IMR-90 (cell line): ENCODE measurements at regions not wholly inside any gene's neighbourhood (a gene's known extent, or its start where the extent isn't known, plus 50 kb on each side); places are given as distances from the start of the nearest gene placed in this dataset.

Source experiments
- ATAC-seq: fragments of 200-7000 bp; cut with Tn5 transposase; 2 replicates; pipeline ENCODE4 v1.9.1; 2020; ENCODE audit warnings: low read depth, mild to moderate bottlenecking, moderate library complexity
- BruUV-seq: library from RNA; stranded (reverse); fragments of 400-500 nt; replicated peaks from 2 replicates; lab custom pipeline; 2021; lab: Mats Ljungman, UMichigan
- CTCF ChIA-PET: fragments of 300-600 bp; formaldehyde crosslinking; extraction: SDS; loops from one replicate; lab custom pipeline; 2021; ENCODE audit warnings: antibody characterized with exemption; lab: Yijun Ruan, JAX
- POLR2A ChIA-PET: fragments of 300-600 bp; sonication (Branson Sonifier 250); formaldehyde crosslinking; loops from one replicate; lab custom pipeline; 2022; ENCODE audit warnings: antibody characterized with exemption; ENCODE audit not compliant: unreplicated experiment; lab: Charles Lee
- DNase-seq: peaks from one replicate; pipeline ENCODE4 v3.0.0; 2013
- H2AFZ ChIP-seq: replicated peaks from 2 replicates; pipeline ENCODE3; 2013; ENCODE audit warnings: low read length, mild to moderate bottlenecking; ENCODE audit not compliant: poor library complexity
- H2AK5ac ChIP-seq: 2 replicates; pipeline ENCODE4 v1.6.1; 2013; ENCODE audit warnings: low read depth, low read length, inconsistent platforms
- H2AK9ac ChIP-seq: replicated peaks from 2 replicates; pipeline ENCODE3; 2013; ENCODE audit warnings: mild to moderate bottlenecking, low read depth, low read length, moderate library complexity; ENCODE audit not compliant: poor library complexity
- H2BK120ac ChIP-seq: 2 replicates; pipeline ENCODE4 v1.6.1; 2013; ENCODE audit warnings: low read depth, low read length, inconsistent platforms
- H2BK15ac ChIP-seq: 3 replicates; pipeline ENCODE4 v1.6.1; 2013; ENCODE audit warnings: low read depth, low read length, inconsistent platforms
- H2BK20ac ChIP-seq: 2 replicates; pipeline ENCODE4 v1.6.1; 2013; ENCODE audit warnings: low read depth, mild to moderate bottlenecking, inconsistent platforms, low read length, moderate library complexity
- H2BK5ac ChIP-seq: 2 replicates; pipeline ENCODE4 v1.6.1; 2013; ENCODE audit warnings: mild to moderate bottlenecking, low read depth, low read length, inconsistent platforms; ENCODE audit not compliant: poor library complexity, severe bottlenecking
- H3K14ac ChIP-seq: replicated peaks from 2 replicates; pipeline ENCODE4 v1.6.1; 2013; ENCODE audit warnings: low read depth, low read length, inconsistent platforms
- H3K18ac ChIP-seq: 2 replicates; pipeline ENCODE4 v1.6.1; 2013; ENCODE audit warnings: low read depth, low read length, control low read depth
- H3K23ac ChIP-seq: 2 replicates; pipeline ENCODE4 v1.6.1; 2013; ENCODE audit warnings: low read depth, low read length, inconsistent platforms
- H3K27ac ChIP-seq: 2 replicates; pipeline ENCODE4 v1.5.1; 2013; ENCODE audit warnings: mild to moderate bottlenecking, control low read depth, low read length; ENCODE audit not compliant: insufficient read depth
- H3K27me3 ChIP-seq: 2 replicates; pipeline ENCODE4 v1.6.1; 2013; ENCODE audit warnings: low read length; ENCODE audit not compliant: control insufficient read depth, insufficient read depth
- H3K36me3 ChIP-seq: 2 replicates; pipeline ENCODE4 v1.6.1; 2013; ENCODE audit warnings: low read length, mixed read lengths; ENCODE audit not compliant: control insufficient read depth, insufficient read depth
- H3K4ac ChIP-seq: 2 replicates; pipeline ENCODE4 v1.6.1; 2013; ENCODE audit warnings: low read depth, low read length, inconsistent platforms
- H3K4me1 ChIP-seq: 2 replicates; pipeline ENCODE4 v1.6.1; 2013; ENCODE audit warnings: low read length, mixed read lengths; ENCODE audit not compliant: control insufficient read depth, insufficient read depth
- H3K4me2 ChIP-seq: 2 replicates; pipeline ENCODE4 v1.6.1; 2013; ENCODE audit warnings: low read depth, mild to moderate bottlenecking, control low read depth, low read length, moderate library complexity
- H3K4me3 ChIP-seq: 2 replicates; pipeline ENCODE4 v1.5.1; 2013; ENCODE audit warnings: low read depth, mild to moderate bottlenecking, control low read depth, low read length, moderate library complexity; ENCODE audit not compliant: insufficient read depth
- H3K56ac ChIP-seq: 2 replicates; pipeline ENCODE4 v1.6.1; 2013; ENCODE audit warnings: low read length, inconsistent platforms; ENCODE audit not compliant: insufficient read depth; ENCODE audit errors: extremely low read depth
- H3K79me1 ChIP-seq, 2 experiments: 2 replicates each; pipeline ENCODE4 v1.6.1; 2013; ENCODE audit warnings: low read length in 2 of 2, inconsistent platforms in 1 of 2, low read depth in 1 of 2
- H3K9ac ChIP-seq: 2 replicates; pipeline ENCODE4 v1.6.1; 2013; ENCODE audit warnings: low read depth, low read length, control low read depth
- H3K9me1 ChIP-seq: 2 replicates; pipeline ENCODE4 v1.6.1; 2013; ENCODE audit warnings: low read length, inconsistent platforms; ENCODE audit not compliant: insufficient read depth
- H3K9me3 ChIP-seq: 2 replicates; pipeline ENCODE4 v1.6.1; 2013; ENCODE audit warnings: low read length; ENCODE audit not compliant: control insufficient read depth, insufficient read depth
- H4K20me1 ChIP-seq: 2 replicates; pipeline ENCODE4 v1.6.1; 2013; ENCODE audit warnings: low read length, inconsistent platforms; ENCODE audit not compliant: insufficient read depth
- H4K5ac ChIP-seq: 2 replicates; pipeline ENCODE4 v1.6.1; 2013; ENCODE audit warnings: mild to moderate bottlenecking, low read depth, low read length, control low read depth
- H4K8ac ChIP-seq, 2 experiments: 2 replicates each; pipeline ENCODE4 v1.6.1; 2013; ENCODE audit warnings: low read depth in 2 of 2, low read length in 2 of 2, control low read depth in 1 of 2, inconsistent platforms in 1 of 2
- H4K91ac ChIP-seq: 2 replicates; pipeline ENCODE4 v1.6.1; 2013; ENCODE audit warnings: low read depth, low read length, inconsistent platforms; ENCODE audit not compliant: insufficient read depth
- BHLHE40 ChIP-seq: fragments of 150-350 bp; IDR thresholded peaks from 2 replicates; pipeline ENCODE4 v1.6.1; 2016; ENCODE audit warnings: mild to moderate bottlenecking, low read depth, low read length
- CHD1 ChIP-seq: IDR thresholded peaks from 2 replicates; pipeline ENCODE4 v1.6.1; 2012; ENCODE audit warnings: low read depth, low read length, improper control_type of control experiment
- FOS ChIP-seq: fragments of 150-350 bp; IDR thresholded peaks from 2 replicates; pipeline ENCODE4 v1.6.1; 2016; ENCODE audit warnings: low read depth, low read length
- MAFK ChIP-seq: IDR thresholded peaks from 2 replicates; pipeline ENCODE4 v1.6.1; 2012; ENCODE audit warnings: low read depth, low read length, improper control_type of control experiment
- MXI1 ChIP-seq: IDR thresholded peaks from 2 replicates; pipeline ENCODE4 v1.6.1; 2012; ENCODE audit warnings: low read depth, mild to moderate bottlenecking, low read length, moderate library complexity, borderline replicate concordance
- NFE2L2 ChIP-seq: fragments of 150-350 bp; IDR thresholded peaks from 2 replicates; pipeline ENCODE4 v1.6.1; 2016; ENCODE audit warnings: low read depth, mild to moderate bottlenecking, low read length
- POLR2A ChIP-seq: IDR thresholded peaks from 2 replicates; pipeline ENCODE4 v1.6.1; 2012; ENCODE audit warnings: mild to moderate bottlenecking, low read depth, low read length
- RAD21 ChIP-seq: IDR thresholded peaks from 2 replicates; pipeline ENCODE4 v1.6.1; 2012; ENCODE audit warnings: low read length, improper control_type of control experiment
- RCOR1 ChIP-seq: IDR thresholded peaks from 2 replicates; pipeline ENCODE4 v1.6.1; 2012; ENCODE audit warnings: mild to moderate bottlenecking, low read length, improper control_type of control experiment; ENCODE audit not compliant: insufficient replicate concordance
- RFX5 ChIP-seq: IDR thresholded peaks from 2 replicates; pipeline ENCODE4 v1.8.0; 2012; ENCODE audit warnings: low read depth, mild to moderate bottlenecking, low read length, moderate library complexity
- SMC3 ChIP-seq: fragments of 150-350 bp; IDR thresholded peaks from 2 replicates; pipeline ENCODE4 v1.6.1; 2016; ENCODE audit warnings: low read depth, mild to moderate bottlenecking, antibody characterized with exemption, low read length, moderate library complexity
- WGBS, 2 experiments: methylation state at CpG; one replicate each; pipeline versions ENCODE4 v1.1.5 to v1.1.7; 2013; ENCODE audit warnings: missing lambda C conversion rate in 2 of 2; ENCODE audit not compliant: insufficient read length in 1 of 2; ENCODE audit errors: extremely low coverage in 2 of 2; 5-methylcytosine and 5-hydroxymethylcytosine counted together
- dilution Hi-C: fragments of 300-500 bp; cut with HindIII; formaldehyde crosslinking; loops from one replicate; pipeline ENCODE4 v1.14.3; 2018; ENCODE audit warnings: low sequenced_read_pairs; ENCODE audit not compliant: unreplicated experiment
- in situ Hi-C: fragments of 300-500 bp; cut with MboI; formaldehyde crosslinking; loops from 3 replicates; pipeline ENCODE4 v1.14.3; 2019; ENCODE audit warnings: low sequenced_read_pairs, inconsistent platforms, mixed read lengths
- intact Hi-C: fragments of 100-400 bp; cut with micrococcal nuclease; formaldehyde crosslinking; loops from 2 replicates; pipeline ENCODE4 v1.10.0; 2022
- TF ChIP-seq, protein P1 (sequence below): fragments of 150-350 bp; IDR thresholded peaks from 2 replicates; pipeline ENCODE4 v1.6.1; 2016; ENCODE audit warnings: low read depth, mild to moderate bottlenecking, low read length, moderate library complexity, borderline replicate concordance

DNA sequence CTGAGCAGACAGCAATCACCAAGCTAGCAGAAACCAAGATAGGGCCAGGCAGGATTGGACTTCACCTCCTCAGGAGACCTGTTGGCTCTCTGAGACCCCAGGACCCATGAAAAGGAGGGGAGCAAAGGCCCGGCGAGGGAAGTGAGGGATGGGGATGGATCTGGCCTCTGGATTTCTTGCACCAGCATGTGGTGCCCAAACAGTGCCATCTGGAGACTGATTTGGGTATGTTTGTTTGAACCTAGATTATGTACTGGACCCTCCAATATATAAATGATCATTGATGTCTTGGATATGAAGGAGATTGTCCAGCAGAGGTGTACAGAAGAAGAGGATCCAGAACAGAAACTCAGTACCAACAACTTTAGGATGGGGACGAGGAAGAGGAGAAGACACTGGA is 83.4 kb upstream of the LY86 start:
- no peak overlapping the region for H2BK5ac ChIP-seq
- in situ Hi-C loops, result no loop called here

More for the DNA sequence above, 83.4 kb upstream of the LY86 start:
- H2AFZ ChIP-seq, result no peak overlapping the region
- no peak overlapping the region for H2BK15ac ChIP-seq
- POLR2A ChIA-PET, result no interaction called here
- H3K9me3 ChIP-seq, result peaks cover 20% of the 10 kb centered on the region
- DNase-seq, result no peak
- no peak overlapping the region for H3K56ac ChIP-seq
- no peak overlapping the region for H3K27ac ChIP-seq
- CTCF ChIA-PET, result no interaction called here
- no peak overlapping the region for H3K14ac ChIP-seq
- no peaks in the 10 kb centered on the region for H3K9me1 ChIP-seq
- H2AK5ac ChIP-seq, result no peak overlapping the region
- no peak overlapping the region for H4K91ac ChIP-seq
- H3K9ac ChIP-seq, result no peak overlapping the region
- no peak overlapping the region for H2AK9ac ChIP-seq
- no peak for TF ChIP-seq BHLHE40
- TF ChIP-seq MXI1, result no peak
- TF ChIP-seq, protein P1, sequence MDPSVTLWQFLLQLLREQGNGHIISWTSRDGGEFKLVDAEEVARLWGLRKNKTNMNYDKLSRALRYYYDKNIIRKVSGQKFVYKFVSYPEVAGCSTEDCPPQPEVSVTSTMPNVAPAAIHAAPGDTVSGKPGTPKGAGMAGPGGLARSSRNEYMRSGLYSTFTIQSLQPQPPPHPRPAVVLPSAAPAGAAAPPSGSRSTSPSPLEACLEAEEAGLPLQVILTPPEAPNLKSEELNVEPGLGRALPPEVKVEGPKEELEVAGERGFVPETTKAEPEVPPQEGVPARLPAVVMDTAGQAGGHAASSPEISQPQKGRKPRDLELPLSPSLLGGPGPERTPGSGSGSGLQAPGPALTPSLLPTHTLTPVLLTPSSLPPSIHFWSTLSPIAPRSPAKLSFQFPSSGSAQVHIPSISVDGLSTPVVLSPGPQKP, result no peak
- TF ChIP-seq RFX5, result no peak
- no peak for TF ChIP-seq FOS
- no peak for TF ChIP-seq POLR2A
- TF ChIP-seq MAFK, result no peak
- no peak for TF ChIP-seq CHD1
- no peak for TF ChIP-seq NFE2L2
- TF ChIP-seq RAD21, result no peak
- TF ChIP-seq RCOR1, result no peak
- TF ChIP-seq SMC3, result no peak
- H3K18ac ChIP-seq, result no peak overlapping the region
- no peaks in the 10 kb centered on the region for H3K79me1 ChIP-seq
- H2BK120ac ChIP-seq, result no peak overlapping the region
- H3K36me3 ChIP-seq, result no peaks in the 10 kb centered on the region
- no peak overlapping the region for H3K4ac ChIP-seq
- no peaks in the 10 kb centered on the region for H3K27me3 ChIP-seq
- no peak overlapping the region for H4K5ac ChIP-seq
- H4K8ac ChIP-seq, result no peak overlapping the region
- no peaks in the 10 kb centered on the region for H3K4me1 ChIP-seq
- H3K4me2 ChIP-seq, result no peak overlapping the region
- no peak overlapping the region for H3K23ac ChIP-seq
- H4K20me1 ChIP-seq, result no peaks in the 10 kb centered on the region
- ATAC-seq, result no peak
- WGBS, 2 experiments, result no CpG with 5 or more reads among the region's 3 CpGs
- H2BK20ac ChIP-seq, result no peak overlapping the region
- intact Hi-C loops, result no loop called here
- dilution Hi-C loops, result no loop called here
- H3K4me3 ChIP-seq, result no peak overlapping the region
- no TSS peak for BruUV-seq
